ENCODE measurements at regions not wholly inside any gene's neighbourhood (a gene's known extent, or its start where the extent isn't known, plus 50 kb on each side); places are given as distances from the start of the nearest gene placed in this dataset.

DNA sequence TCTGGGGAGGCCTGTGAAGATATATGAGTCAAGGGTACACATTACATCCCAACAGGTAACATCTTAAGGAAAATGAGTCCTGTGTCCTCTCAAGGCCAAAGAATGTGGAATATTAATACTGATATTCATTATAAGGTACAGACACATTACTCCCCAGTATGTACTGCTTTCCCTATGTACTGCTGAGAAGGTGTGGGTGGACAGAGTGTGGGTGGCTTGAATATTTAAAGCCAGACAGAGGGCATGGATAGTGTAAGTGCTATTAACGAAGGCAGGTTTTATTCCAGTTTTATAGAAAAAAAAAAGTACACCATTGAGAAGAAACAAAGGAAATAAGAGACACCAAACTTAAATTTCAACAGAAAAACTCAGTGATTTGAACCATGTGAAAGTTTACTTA lies 1054.4 kb downstream of the XPNPEP1 start:
- H3K4me3 ChIP-seq (replicated peaks; ENCODE audit: low read depth, low read length), result no peak overlapping the region
- no peak for DNase-seq (ENCODE audit: low read depth)
- TF ChIP-seq, protein P1, sequence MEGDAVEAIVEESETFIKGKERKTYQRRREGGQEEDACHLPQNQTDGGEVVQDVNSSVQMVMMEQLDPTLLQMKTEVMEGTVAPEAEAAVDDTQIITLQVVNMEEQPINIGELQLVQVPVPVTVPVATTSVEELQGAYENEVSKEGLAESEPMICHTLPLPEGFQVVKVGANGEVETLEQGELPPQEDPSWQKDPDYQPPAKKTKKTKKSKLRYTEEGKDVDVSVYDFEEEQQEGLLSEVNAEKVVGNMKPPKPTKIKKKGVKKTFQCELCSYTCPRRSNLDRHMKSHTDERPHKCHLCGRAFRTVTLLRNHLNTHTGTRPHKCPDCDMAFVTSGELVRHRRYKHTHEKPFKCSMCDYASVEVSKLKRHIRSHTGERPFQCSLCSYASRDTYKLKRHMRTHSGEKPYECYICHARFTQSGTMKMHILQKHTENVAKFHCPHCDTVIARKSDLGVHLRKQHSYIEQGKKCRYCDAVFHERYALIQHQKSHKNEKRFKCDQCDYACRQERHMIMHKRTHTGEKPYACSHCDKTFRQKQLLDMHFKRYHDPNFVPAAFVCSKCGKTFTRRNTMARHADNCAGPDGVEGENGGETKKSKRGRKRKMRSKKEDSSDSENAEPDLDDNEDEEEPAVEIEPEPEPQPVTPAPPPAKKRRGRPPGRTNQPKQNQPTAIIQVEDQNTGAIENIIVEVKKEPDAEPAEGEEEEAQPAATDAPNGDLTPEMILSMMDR (IDR thresholded peaks at IDR 0.05; ENCODE audit: low read length, missing control alignments), result no peak

DNA sequence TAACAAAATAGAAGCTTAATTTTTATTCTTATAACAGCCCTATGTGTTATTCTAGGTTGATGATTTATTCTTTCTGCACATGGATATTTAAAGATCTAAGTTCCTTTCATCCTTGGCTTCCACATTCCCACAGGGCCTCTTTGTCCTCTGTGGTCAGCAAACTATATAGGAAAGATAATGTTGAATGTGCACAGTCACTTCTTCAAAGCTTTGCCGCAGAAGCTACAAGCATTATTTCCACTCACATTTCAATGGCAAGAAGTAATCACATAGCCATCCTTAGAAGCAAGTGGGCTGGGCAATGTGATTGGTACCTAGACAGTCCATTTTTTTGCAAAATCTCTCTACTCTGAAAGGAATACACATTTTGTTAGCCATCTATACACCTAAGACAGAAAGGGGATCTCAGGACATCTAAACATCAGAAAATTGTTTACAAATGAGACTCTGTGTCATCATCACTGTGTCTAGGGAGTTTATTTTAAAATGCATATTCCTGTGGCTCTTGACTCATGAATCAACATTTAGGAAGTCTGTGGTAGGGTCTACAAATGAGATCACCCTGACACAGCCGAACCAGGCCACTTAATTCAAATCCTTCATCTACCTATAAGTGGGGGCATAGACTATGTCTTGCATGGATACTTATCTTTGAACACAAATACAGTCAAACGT lies 1060.5 kb downstream of the XPNPEP1 start:
- DNase-seq (ENCODE audit: low read depth), result no peak
- TF ChIP-seq, protein P1 (IDR thresholded peaks at IDR 0.05; ENCODE audit: low read length, missing control alignments), result no peak
- no peak overlapping the region for H3K4me3 ChIP-seq (replicated peaks; ENCODE audit: low read depth, low read length)

DNA sequence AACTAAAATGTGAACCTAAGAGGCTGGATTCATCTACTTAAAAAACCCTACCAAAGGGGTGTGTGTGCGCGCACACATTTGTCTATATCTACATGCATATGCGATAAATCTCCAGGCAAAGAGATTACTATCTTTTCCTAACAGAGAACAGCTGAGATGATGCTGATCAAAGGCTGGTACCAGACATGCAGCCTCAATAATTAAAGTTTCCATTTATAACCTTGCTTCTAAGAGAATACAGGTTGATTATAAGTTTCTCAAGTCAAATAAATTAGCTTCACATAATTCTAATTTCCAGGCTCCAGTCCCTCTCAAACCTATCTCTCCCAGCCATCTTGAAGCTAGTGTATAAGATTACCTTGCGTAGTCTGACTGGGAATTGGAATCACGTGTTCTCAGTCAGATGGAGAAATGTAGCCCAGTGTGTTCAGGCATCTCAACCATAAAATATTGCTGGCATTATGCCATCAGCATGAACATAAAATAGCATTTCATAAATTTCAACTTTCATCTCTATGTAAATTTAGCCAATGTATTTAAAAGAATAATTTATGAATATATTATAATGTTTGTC lies 1062.0 kb downstream of the XPNPEP1 start:
- TF ChIP-seq, protein P1 (IDR thresholded peaks at IDR 0.05; ENCODE audit: low read length, missing control alignments), result no peak
- DNase-seq (ENCODE audit: low read depth), result no peak
- no peak overlapping the region for H3K4me3 ChIP-seq (replicated peaks; ENCODE audit: low read depth, low read length)

DNA sequence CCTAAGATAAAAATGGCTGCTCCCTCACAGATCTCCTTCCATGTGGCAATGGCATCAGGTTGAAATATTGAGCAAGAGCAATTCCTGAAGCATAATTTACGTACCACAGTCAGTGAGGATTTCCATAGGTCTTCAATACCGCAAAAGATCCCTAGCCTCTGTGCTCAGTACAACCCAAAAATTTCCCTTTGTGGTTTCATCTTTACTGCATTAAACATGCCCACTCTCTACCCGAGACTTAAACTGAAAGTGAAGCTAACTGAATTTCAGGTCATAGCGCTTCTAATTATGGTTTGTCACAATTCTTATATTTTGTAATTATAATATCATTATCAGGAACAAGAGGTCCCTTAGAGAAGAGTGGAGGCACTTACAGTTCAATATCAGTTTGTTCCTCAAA lies 1071.1 kb downstream of the XPNPEP1 start:
- no peak for DNase-seq (ENCODE audit: low read depth)
- no peak overlapping the region for H3K4me3 ChIP-seq (replicated peaks; ENCODE audit: low read depth, low read length)
- TF ChIP-seq, protein P1 (IDR thresholded peaks at IDR 0.05; ENCODE audit: low read length, missing control alignments), result no peak

DNA sequence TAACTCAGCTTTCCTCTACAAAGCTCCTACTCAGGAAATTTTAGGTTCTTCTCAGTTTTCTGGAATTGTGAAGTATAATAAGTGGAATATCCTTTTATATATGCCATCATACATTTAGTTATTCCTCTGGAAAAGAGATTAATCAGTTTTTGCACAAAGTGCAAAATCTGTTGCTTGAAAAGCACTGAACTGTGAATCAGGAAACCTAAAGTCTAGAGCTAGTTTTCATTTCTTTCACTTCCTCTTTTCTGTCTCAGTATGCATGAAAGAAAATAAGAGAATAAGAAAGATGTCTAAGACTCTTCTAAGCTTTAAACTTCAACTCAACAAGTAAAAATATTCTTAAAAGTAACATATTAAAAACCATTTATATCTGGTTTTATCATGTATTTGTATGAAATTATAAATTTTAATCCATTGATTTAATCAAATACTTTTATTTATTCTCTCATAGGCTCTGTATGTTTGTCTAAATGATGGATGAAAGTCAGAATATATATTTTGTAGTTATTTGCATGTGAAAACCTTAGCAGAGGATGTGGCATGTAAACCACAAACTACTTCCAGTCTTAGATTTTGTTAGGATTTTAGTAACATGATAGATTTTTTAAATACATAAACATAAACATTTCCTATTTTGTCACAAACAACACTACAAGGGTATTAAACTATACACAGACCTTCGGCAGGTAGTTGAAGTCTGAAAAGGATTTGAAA lies 1073.0 kb downstream of the XPNPEP1 start:
- no peak for DNase-seq (ENCODE audit: low read depth)

DNA sequence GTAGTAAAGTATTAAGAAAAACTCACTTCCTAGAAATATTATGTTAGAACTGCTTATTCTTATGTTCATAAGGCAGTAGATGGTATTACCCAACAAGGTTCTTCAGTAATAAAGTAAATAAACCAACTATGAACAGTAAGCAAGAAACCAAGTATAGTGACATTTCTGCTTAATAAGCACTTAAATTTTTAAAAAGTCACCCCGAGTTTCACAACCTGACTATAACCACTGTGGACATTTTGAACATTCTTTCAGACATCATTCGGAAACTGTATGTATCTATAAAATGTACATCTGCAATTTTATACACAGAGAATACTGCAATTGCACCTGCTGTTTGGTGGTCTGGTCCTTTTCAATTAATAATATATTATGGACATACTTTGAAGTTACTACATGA lies 1073.6 kb downstream of the XPNPEP1 start:
- no peak overlapping the region for H3K4me3 ChIP-seq (replicated peaks; ENCODE audit: low read depth, low read length)
- DNase-seq (ENCODE audit: low read depth), result no peak
- TF ChIP-seq, protein P1 (IDR thresholded peaks at IDR 0.05; ENCODE audit: low read length, missing control alignments), result no peak

More for the DNA sequence above, 1073.0 kb downstream of the XPNPEP1 start:
- TF ChIP-seq, protein P1 (IDR thresholded peaks at IDR 0.05; ENCODE audit: low read length, missing control alignments), result no peak
- no peak overlapping the region for H3K4me3 ChIP-seq (replicated peaks; ENCODE audit: low read depth, low read length)

Data from fibroblast of pulmonary artery (primary cell).